ENCODE measurements at regions not wholly inside any gene's neighbourhood (a gene's known extent, or its start where the extent isn't known, plus 50 kb on each side); places are given as distances from the start of the nearest gene placed in this dataset.

DNA sequence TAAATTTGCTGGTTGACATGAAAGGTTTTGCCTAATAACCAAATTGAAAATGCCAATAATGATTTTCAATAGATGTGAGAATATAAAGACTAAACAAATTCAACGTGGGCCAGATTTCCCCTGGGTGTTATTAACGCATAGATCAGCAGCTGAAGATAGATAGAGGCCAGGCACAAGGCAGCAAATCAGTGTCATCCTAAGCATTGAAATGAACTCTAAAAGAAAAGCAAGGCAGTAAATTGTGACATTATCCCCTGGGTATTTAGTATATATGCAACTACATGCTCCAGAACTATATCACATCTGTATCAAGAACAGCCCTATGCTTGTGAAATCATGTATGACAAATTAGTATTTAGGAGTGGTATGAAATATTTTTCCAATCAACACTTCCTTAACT is 167.1 kb upstream of the EPHA3 start:
- no peaks in the 10 kb centered on the region for H3K4me1 ChIP-seq (ENCODE audit: control insufficient read depth, insufficient read depth, low read length)
- H3K36me3 ChIP-seq (ENCODE audit: control insufficient read depth in 2 of 2, insufficient read depth in 1 of 2, low read length in 2 of 2) = no peaks in the 10 kb centered on the region
- H3K9me3 ChIP-seq (ENCODE audit: control insufficient read depth, insufficient read depth, low read depth, low read length) = no peaks in the 10 kb centered on the region
- ChIA-PET CTCF (no interaction called here), POLR2A (no interaction called here)
- no peak for TF ChIP-seq ZNF658 (tag by site-specific recombination; IDR thresholded peaks at IDR 0.05)
- no peak for TF ChIP-seq ZNF473 (tag by site-specific recombination; IDR thresholded peaks at IDR 0.05)
- TF ChIP-seq ZNF23 (tag by site-specific recombination; IDR thresholded peaks at IDR 0.05; ENCODE audit: borderline replicate concordance) = no peak
- TF ChIP-seq, protein P1, sequence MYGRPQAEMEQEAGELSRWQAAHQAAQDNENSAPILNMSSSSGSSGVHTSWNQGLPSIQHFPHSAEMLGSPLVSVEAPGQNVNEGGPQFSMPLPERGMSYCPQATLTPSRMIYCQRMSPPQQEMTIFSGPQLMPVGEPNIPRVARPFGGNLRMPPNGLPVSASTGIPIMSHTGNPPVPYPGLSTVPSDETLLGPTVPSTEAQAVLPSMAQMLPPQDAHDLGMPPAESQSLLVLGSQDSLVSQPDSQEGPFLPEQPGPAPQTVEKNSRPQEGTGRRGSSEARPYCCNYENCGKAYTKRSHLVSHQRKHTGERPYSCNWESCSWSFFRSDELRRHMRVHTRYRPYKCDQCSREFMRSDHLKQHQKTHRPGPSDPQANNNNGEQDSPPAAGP (tag by site-specific recombination; IDR thresholded peaks at IDR 0.05) = no peak
- no peak for TF ChIP-seq YY2 (tag by site-specific recombination; IDR thresholded peaks at IDR 0.05)
- TF ChIP-seq ZNF174 (tag by site-specific recombination; IDR thresholded peaks at IDR 0.05) = no peak
- TF ChIP-seq ZNF10 (tag by site-specific recombination; IDR thresholded peaks at IDR 0.05) = no peak
- no peak for TF ChIP-seq ZNF707 (tag by site-specific recombination; IDR thresholded peaks at IDR 0.05)
- no peak for TF ChIP-seq ZSCAN23 (tag by site-specific recombination; IDR thresholded peaks at IDR 0.05)
- no peak for TF ChIP-seq ZNF16 (tag by site-specific recombination; IDR thresholded peaks at IDR 0.05; ENCODE audit: low read depth)
- TF ChIP-seq ZNF510 (tag by site-specific recombination; IDR thresholded peaks at IDR 0.05; ENCODE audit: insufficient replicate concordance) = no peak
- H3K4me3 ChIP-seq (ENCODE audit: low read depth, low read length) = no peak overlapping the region
- no peak overlapping the region for H3K27ac ChIP-seq (ENCODE audit: extremely low read depth, low read depth, low read length)

GRCh38 chr3:88947013-88947412 is 160.4 kb upstream of the EPHA3 start:
- no peaks in the 10 kb centered on the region for H3K4me1 ChIP-seq (ENCODE audit: control insufficient read depth, insufficient read depth, low read length)
- no peaks in the 10 kb centered on the region for H3K9me3 ChIP-seq (ENCODE audit: control insufficient read depth, insufficient read depth, low read depth, low read length)
- TF ChIP-seq ZNF830 (tag by site-specific recombination; IDR thresholded peaks at IDR 0.05; ENCODE audit: low read depth) (no peak), ZNF529 (tag by site-specific recombination; IDR thresholded peaks at IDR 0.05; ENCODE audit: insufficient replicate concordance) (no peak), ZNF335 (tag by site-specific recombination; conservative IDR thresholded peaks at IDR 0.05) (no peak), AEBP2 (tag by site-specific recombination; IDR thresholded peaks at IDR 0.05; ENCODE audit: borderline replicate concordance) (no peak), ZNF169 (tag by site-specific recombination; IDR thresholded peaks at IDR 0.05) (no peak), CTCF (tag by site-specific recombination; IDR thresholded peaks at IDR 0.05) (no peak), ZNF114 (tag by site-specific recombination; IDR thresholded peaks at IDR 0.05) (no peak)
- TF ChIP-seq, protein P2, sequence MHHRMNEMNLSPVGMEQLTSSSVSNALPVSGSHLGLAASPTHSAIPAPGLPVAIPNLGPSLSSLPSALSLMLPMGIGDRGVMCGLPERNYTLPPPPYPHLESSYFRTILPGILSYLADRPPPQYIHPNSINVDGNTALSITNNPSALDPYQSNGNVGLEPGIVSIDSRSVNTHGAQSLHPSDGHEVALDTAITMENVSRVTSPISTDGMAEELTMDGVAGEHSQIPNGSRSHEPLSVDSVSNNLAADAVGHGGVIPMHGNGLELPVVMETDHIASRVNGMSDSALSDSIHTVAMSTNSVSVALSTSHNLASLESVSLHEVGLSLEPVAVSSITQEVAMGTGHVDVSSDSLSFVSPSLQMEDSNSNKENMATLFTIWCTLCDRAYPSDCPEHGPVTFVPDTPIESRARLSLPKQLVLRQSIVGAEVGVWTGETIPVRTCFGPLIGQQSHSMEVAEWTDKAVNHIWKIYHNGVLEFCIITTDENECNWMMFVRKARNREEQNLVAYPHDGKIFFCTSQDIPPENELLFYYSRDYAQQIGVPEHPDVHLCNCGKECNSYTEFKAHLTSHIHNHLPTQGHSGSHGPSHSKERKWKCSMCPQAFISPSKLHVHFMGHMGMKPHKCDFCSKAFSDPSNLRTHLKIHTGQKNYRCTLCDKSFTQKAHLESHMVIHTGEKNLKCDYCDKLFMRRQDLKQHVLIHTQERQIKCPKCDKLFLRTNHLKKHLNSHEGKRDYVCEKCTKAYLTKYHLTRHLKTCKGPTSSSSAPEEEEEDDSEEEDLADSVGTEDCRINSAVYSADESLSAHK (tag by site-specific recombination; IDR thresholded peaks at IDR 0.05) = no peak
- H3K36me3 ChIP-seq (ENCODE audit: control insufficient read depth in 2 of 2, insufficient read depth in 1 of 2, low read length in 2 of 2) = no peaks in the 10 kb centered on the region
- ChIA-PET CTCF (interaction anchor here (0.8 kb wide), 1 partner anchor 385 kb away, joined by 3 read pairs; no protein-coding TSS in a partner anchor), POLR2A (no interaction called here)
- H3K27ac ChIP-seq (ENCODE audit: extremely low read depth, low read depth, low read length) = no peak overlapping the region
- no peak overlapping the region for H3K4me3 ChIP-seq (ENCODE audit: low read depth, low read length)

Measured in HEK293 (cell line).